COLO668 (cell line): ENCODE measurements at regions not wholly inside any gene's neighbourhood (a gene's known extent, or its start where the extent isn't known, plus 50 kb on each side); places are given as distances from the start of the nearest gene placed in this dataset.
A peak's percentile ranks its signal among the peaks of the same experiment; 100 is the strongest.

Experiments used
- DNase-seq: peaks from one replicate; lab custom pipeline; 2025; ENCODE audit not compliant: unreplicated experiment; lab: John Stamatoyannopoulos, UW

GRCh38 chr10:3980660-3981059 lies 195.7 kb upstream of the KLF6 start:
- DNase-seq = no peak

GRCh38 chr10:3980144-3980543 lies 195.1 kb upstream of the KLF6 start:
- DNase-seq = no peak

GRCh38 chr10:3978761-3979160 lies 193.8 kb upstream of the KLF6 start:
- DNase-seq = no peak

GRCh38 chr10:3978174-3978573 lies 193.2 kb upstream of the KLF6 start:
- no peak for DNase-seq

- no peak for DNase-seq
Measured at GRCh38 chr10:3977761-3978160, 192.8 kb upstream of the KLF6 start.

GRCh38 chr10:3976718-3977117 lies 191.7 kb upstream of the KLF6 start:
- DNase-seq = no peak

- DNase-seq = no peak
Measured at GRCh38 chr10:3976171-3976570, 191.2 kb upstream of the KLF6 start.

GRCh38 chr10:3975016-3975415 lies 190.0 kb upstream of the KLF6 start:
- DNase-seq = no peak

- DNase-seq = no peak
Measured at GRCh38 chr10:3972460-3973301, 187.7 kb upstream of the KLF6 start.

- no peak for DNase-seq
Measured at GRCh38 chr10:3971713-3972112, 186.7 kb upstream of the KLF6 start.

GRCh38 chr10:3969876-3970666 lies 185.1 kb upstream of the KLF6 start:
- no peak for DNase-seq

- no peak for DNase-seq
Measured at GRCh38 chr10:3968727-3969126, 183.7 kb upstream of the KLF6 start.

- no peak for DNase-seq
Measured at GRCh38 chr10:3964516-3964915, 179.5 kb upstream of the KLF6 start.

GRCh38 chr10:3963191-3963673 lies 178.2 kb upstream of the KLF6 start:
- DNase-seq = peak; percentile 6

- DNase-seq = no peak
Measured at GRCh38 chr10:3961082-3961481, 176.1 kb upstream of the KLF6 start.

- no peak for DNase-seq
Measured at GRCh38 chr10:3960496-3960895, 175.5 kb upstream of the KLF6 start.

- no peak for DNase-seq
Measured at GRCh38 chr10:3959370-3960325, 174.6 kb upstream of the KLF6 start.

GRCh38 chr10:3958472-3958996 lies 173.5 kb upstream of the KLF6 start:
- no peak for DNase-seq

GRCh38 chr10:3955955-3956617 lies 171.1 kb upstream of the KLF6 start:
- DNase-seq = peak; percentile 14

- DNase-seq = no peak
Measured at GRCh38 chr10:3955493-3955892, 170.5 kb upstream of the KLF6 start.
